ENCODE measurements at regions not wholly inside any gene's neighbourhood (a gene's known extent, or its start where the extent isn't known, plus 50 kb on each side); places are given as distances from the start of the nearest gene placed in this dataset.
"Not testable (repeated sequence)": the region's sequence is repeated elsewhere in the genome, so short reads cannot be mapped to it uniquely, and the experiment has no call there.

- not testable (repeated sequence) for DNase-seq
Observed at GRCh38 chr16:13336907-13337881, 435.8 kb downstream of the SHISA9 start.

DNA sequence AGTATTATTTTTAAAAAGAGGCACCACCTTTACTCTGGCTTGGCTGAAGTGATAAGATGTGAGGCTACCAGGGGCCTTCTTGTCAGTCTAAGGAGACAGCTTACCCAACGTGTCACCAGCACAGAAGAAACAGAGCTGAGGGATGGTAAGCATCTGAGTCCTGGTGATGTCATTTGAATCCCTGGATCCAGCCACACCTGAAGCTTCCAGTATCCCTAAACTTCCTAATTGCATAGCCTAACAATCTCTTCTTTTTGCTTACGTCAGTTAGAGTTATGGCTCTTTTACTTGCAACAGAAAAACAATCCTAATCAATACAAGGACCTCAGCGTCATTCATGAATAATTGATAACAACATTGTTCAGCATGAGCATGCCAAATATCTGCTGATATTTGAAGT is 436.6 kb downstream of the SHISA9 start:
- no peak for DNase-seq

GRCh38 chr16:13342675-13343074 is 441.3 kb downstream of the SHISA9 start:
- DNase-seq: no peak

DNA sequence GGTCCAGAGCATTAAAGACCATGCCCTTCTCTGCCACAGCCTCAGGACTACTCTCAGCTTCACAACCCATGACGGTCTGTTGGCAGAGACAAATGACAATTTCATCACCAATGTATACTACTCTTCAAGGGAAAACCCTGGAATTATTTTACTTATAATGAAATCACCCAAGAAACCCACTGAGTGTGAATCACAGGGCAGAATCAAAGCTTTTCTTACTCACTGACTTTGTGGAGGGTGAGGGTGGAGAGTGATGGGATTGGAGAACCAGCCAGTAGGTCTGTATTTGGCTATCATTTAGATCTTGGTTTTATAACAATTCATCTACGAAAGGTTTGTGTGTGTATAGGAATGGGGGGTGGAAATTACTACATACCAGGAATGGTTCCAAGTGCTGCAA is 442.6 kb downstream of the SHISA9 start:
- no peak for DNase-seq

- no peak for DNase-seq
Observed at GRCh38 chr16:13348416-13348815, 447.0 kb downstream of the SHISA9 start.

- no peak for DNase-seq
Observed at GRCh38 chr16:13350000-13350399, 448.6 kb downstream of the SHISA9 start.

GRCh38 chr16:13351181-13351580 is 449.8 kb downstream of the SHISA9 start:
- DNase-seq: no peak

GRCh38 chr16:13351601-13352217 is 450.3 kb downstream of the SHISA9 start:
- no peak for DNase-seq

GRCh38 chr16:13352796-13353195 is 451.4 kb downstream of the SHISA9 start:
- DNase-seq: not testable (repeated sequence)

- not testable (repeated sequence) for DNase-seq
Observed at GRCh38 chr16:13357842-13358241, 456.4 kb downstream of the SHISA9 start.

- no peak for DNase-seq
Observed at GRCh38 chr16:13359835-13360234, 458.4 kb downstream of the SHISA9 start.

GRCh38 chr16:13372421-13372820 is 471.0 kb downstream of the SHISA9 start:
- no peak for DNase-seq

DNA sequence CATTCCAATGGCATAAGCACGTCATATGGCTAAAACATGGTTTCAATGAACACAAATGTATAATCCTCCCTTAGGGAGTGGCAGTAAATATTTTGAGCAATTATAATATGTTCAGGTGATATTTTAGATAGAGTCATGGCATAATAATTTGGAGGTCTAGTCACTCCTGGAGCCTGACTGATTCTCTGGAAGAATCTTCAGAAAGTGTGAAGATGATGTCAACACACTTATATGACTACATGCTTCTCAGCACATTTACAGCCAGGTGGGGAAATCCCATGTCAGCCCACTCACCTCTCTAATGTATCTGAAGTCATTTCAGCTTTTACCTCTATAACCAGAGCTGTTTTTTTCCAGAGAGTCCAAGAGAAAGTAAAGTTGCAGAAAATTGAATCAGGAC is 474.8 kb downstream of the SHISA9 start:
- peak; percentile 13 for DNase-seq

GRCh38 chr16:13377143-13377542 is 475.7 kb downstream of the SHISA9 start:
- no peak for DNase-seq

- DNase-seq: no peak
Observed at GRCh38 chr16:13378151-13378550, 476.8 kb downstream of the SHISA9 start.

DNA sequence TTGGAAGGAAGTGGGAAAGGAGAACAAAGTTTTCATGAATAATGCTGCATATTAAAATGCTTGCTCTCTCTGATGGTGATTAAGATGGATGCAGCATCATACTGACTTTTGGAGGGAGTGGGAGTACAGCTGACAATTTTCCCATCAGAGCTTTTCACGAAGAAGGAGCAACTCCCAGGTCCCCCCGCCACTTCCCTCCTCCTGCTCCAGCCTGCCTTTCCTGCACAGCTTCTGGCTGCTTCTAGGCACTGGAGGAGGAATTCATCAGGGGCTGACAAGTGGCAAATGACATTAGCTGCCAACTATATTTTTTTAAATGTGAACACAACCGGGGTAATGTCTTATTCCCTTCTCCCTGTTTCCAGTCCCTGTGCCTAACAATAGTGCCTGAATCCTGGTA is 477.9 kb downstream of the SHISA9 start:
- DNase-seq: no peak

DNA sequence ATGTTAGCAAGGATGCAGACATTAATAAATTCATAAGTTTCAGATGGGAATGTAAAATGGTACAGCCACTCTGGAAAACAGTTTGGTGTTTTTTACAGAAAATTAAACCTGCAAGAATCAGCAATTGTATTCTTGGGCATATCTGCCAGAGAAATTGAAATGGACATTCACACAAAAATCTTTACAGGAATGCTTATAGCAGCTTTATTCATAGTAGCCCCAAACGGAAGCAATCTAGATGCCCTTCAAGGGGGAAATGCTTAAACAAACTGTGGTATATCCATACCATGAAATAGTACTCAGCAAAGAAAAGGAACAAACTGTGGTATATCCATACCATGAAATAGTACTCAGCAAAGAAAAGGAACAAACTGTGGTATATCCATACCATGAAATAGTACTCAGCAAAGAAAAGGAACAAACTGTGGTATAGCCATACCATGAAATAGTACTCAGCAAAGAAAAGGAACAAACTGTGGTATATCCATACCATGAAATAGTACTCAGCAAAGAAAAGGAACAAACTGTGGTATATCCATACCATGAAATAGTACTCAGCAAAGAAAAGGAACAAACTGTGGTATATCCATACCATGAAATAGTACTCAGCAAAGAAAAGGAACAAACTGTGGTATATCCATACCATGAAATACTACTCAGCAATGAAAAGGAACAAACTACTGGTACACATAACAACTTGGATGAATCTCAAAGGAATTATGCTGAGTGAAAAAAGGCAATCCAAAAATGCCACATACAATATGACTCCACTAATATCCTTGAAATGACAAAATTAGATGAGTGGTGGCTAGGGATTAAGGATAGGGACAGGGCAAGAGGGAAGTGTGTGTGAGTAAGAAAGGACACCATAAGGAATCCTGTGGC is 484.0 kb downstream of the SHISA9 start:
- not testable (repeated sequence) for DNase-seq

DNA sequence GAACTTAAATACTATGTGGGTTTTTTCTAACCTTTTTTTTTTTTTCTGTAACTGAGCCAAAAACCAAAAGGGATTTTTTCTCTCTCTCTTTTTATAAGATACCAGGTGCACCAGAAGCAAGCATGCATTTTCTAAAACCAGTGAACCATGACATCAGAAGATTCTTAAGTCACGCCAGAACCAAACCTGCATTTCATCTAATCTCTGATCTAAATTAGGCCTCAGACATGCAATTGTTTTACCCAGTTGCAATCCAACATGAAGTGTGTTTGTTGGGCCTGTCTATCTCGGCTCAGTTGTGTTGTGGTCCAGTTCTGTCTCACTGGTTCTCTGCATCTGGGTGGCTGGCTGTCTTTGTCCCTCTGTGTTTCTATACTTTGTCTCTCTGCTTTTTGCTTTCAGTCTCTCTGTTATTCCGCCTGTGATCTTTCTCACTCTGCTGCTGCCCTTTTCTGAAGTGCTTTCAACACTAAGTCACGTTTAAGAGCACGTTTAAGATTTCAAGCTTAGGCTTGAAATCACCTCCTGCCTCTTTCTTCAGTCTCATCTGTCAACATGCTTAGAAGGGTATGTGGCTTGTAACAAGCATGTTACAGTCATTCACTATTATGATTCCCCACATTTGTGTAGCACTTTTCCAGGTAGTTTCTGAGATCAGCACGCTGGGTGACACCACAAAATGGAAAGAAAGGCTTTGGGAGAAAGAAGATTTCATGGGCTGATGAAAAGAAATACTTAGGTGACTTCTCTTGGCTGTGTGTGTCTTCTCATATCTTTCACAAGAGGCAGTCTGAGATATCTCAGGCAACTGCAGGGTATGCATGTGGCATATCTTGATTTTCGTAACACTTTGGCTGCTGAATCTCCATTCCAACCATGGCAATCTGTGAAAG is 488.9 kb downstream of the SHISA9 start:
- no peak for DNase-seq

DNA sequence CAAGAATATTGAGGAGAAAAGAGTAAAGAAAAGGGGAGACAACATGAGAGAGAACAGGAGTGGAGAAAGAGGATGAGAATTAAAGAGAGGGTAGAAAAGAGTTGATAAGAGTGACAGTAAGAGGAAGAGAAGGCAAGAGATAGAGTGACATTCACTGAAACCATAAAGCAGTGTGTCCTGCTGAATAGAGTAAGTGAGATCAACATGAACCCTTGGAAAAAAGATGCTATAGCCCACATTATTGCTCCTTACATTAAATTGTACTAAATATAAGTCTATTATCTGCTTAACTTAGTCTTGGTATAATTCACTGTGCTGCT is 489.5 kb downstream of the SHISA9 start:
- no peak for DNase-seq

DNA sequence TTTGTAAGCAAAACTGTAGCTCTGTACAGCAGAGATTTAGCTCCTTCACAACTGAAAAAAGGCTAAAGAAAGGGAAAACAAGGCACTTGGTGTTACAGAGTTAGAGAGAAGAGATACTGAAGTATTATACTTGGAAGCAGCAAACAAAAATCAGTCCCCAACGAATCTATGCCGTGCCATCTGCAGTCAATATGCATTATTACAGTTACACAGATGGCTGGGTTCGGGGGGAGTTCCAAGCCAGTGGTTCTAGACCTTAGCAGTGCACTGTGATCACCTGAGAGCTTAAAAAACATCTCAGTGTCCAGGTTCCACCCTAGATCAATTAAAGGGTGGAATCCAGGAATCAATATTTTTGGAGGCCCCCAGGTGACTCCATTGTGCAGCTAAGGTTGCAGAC is 489.9 kb downstream of the SHISA9 start:
- no peak for DNase-seq

DNA sequence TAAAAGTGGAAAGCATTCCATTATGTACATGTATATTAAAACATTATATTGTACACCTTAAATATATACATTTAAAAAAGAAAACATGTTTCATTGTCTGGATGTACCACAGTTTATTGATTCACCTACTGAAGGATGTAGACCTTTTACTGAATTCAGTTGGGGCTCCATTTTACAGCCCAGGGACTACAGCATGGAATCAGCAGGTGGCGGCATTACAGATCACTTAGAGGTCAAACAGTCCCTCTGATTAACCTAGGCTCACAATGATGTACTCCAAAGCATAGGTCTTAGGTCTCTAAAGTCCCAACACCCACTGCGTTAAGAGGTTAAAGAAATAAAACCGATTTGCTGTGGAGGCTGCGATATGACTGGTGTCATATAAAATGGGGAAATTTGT is 490.9 kb downstream of the SHISA9 start:
- no peak for DNase-seq

GRCh38 chr16:13393816-13394215 is 492.4 kb downstream of the SHISA9 start:
- no peak for DNase-seq

Data from stimulated activated CD4-positive, alpha-beta T cell treated with anti-CD3 and anti-CD28 coated beads, Interleukin-15, amount 100 ng/mL, for 24 hours (primary cell).